ENCODE measurements at regions not wholly inside any gene's neighbourhood (a gene's known extent, or its start where the extent isn't known, plus 50 kb on each side); places are given as distances from the start of the nearest gene placed in this dataset.

- no peak overlapping the region for H3K27ac ChIP-seq
- H3K4me3 ChIP-seq: no peak overlapping the region
- no peak for DNase-seq (ENCODE audit: low read depth, low spot score)
Measured at GRCh38 chr11:15817001-15817400, 539.3 kb downstream of the SOX6 start.

GRCh38 chr11:15818132-15818842, 538.1 kb downstream of the SOX6 start:
- H3K27ac ChIP-seq: no peak overlapping the region
- DNase-seq (ENCODE audit: low read depth, low spot score): no peak
- H3K9ac ChIP-seq (ENCODE audit: insufficient read length): no peak overlapping the region
- peaks cover 6% of the 10 kb centered on the region; the same call in 1 of the 2 replicates for H3K9me3 ChIP-seq (ENCODE audit: low read depth, low read length)
- no peaks in the 10 kb centered on the region for H3K36me3 ChIP-seq (ENCODE audit: insufficient read depth, low read length)
- no peak for TF ChIP-seq FOXP2 (optimal IDR thresholded peaks at IDR 0.05; ENCODE audit: control extremely low read depth, extremely low read length, insufficient read depth)
- TF ChIP-seq POLR2AphosphoS5 (IDR thresholded peaks at IDR 0.05; ENCODE audit: borderline replicate concordance, low read depth, low read length): no peak
- no peak for TF ChIP-seq EZH2 (IDR thresholded peaks at IDR 0.05)
- H3K4me3 ChIP-seq: no peak overlapping the region

More at GRCh38 chr11:15817001-15817400, 539.3 kb downstream of the SOX6 start:
- Histone ChIP-seq H3K9ac (ENCODE audit: insufficient read length) (no peak overlapping the region), H3K36me3 (ENCODE audit: insufficient read depth, low read length) (no peaks in the 10 kb centered on the region), H3K9me3 (ENCODE audit: low read depth, low read length) (peaks cover 6% of the 10 kb centered on the region; the same call in 1 of the 2 replicates)
- TF ChIP-seq FOXP2 (optimal IDR thresholded peaks at IDR 0.05; ENCODE audit: control extremely low read depth, extremely low read length, insufficient read depth): no peak
- TF ChIP-seq POLR2AphosphoS5 (IDR thresholded peaks at IDR 0.05; ENCODE audit: borderline replicate concordance, low read depth, low read length): no peak
- no peak for TF ChIP-seq EZH2 (IDR thresholded peaks at IDR 0.05)

GRCh38 chr11:15819679-15820286, 536.6 kb downstream of the SOX6 start:
- Histone ChIP-seq H3K36me3 (ENCODE audit: insufficient read depth, low read length) (no peaks in the 10 kb centered on the region), H3K9ac (ENCODE audit: insufficient read length) (no peak overlapping the region), H3K4me3 (no peak overlapping the region), H3K9me3 (ENCODE audit: low read depth, low read length) (peaks cover 2% of the 10 kb centered on the region; the same call in 1 of the 2 replicates), H3K27ac (no peak overlapping the region)
- DNase-seq (ENCODE audit: low read depth, low spot score): no peak
- no peak for TF ChIP-seq POLR2AphosphoS5 (IDR thresholded peaks at IDR 0.05; ENCODE audit: borderline replicate concordance, low read depth, low read length)
- no peak for TF ChIP-seq EZH2 (IDR thresholded peaks at IDR 0.05)
- peak; percentile 45 for TF ChIP-seq FOXP2 (optimal IDR thresholded peaks at IDR 0.05; ENCODE audit: control extremely low read depth, extremely low read length, insufficient read depth)

- no peak overlapping the region for H3K9ac ChIP-seq (ENCODE audit: insufficient read length)
- no peak overlapping the region for H3K4me3 ChIP-seq
- H3K36me3 ChIP-seq (ENCODE audit: insufficient read depth, low read length): no peaks in the 10 kb centered on the region
- TF ChIP-seq EZH2 (IDR thresholded peaks at IDR 0.05) (no peak), FOXP2 (optimal IDR thresholded peaks at IDR 0.05; ENCODE audit: control extremely low read depth, extremely low read length, insufficient read depth) (no peak), POLR2AphosphoS5 (IDR thresholded peaks at IDR 0.05; ENCODE audit: borderline replicate concordance, low read depth, low read length) (no peak)
- H3K27ac ChIP-seq: no peak overlapping the region
- no peak for DNase-seq (ENCODE audit: low read depth, low spot score)
- H3K9me3 ChIP-seq (ENCODE audit: low read depth, low read length): no peaks in the 10 kb centered on the region
Measured at GRCh38 chr11:15821451-15821850, 534.9 kb downstream of the SOX6 start.

- H3K9me3 ChIP-seq (ENCODE audit: low read depth, low read length): no peaks in the 10 kb centered on the region
- no peaks in the 10 kb centered on the region for H3K36me3 ChIP-seq (ENCODE audit: insufficient read depth, low read length)
- no peak overlapping the region for H3K9ac ChIP-seq (ENCODE audit: insufficient read length)
- DNase-seq (ENCODE audit: low read depth, low spot score): no peak
- H3K27ac ChIP-seq: no peak overlapping the region
- H3K4me3 ChIP-seq: no peak overlapping the region
- TF ChIP-seq EZH2 (IDR thresholded peaks at IDR 0.05): no peak
- TF ChIP-seq POLR2AphosphoS5 (IDR thresholded peaks at IDR 0.05; ENCODE audit: borderline replicate concordance, low read depth, low read length): no peak
- TF ChIP-seq FOXP2 (optimal IDR thresholded peaks at IDR 0.05; ENCODE audit: control extremely low read depth, extremely low read length, insufficient read depth): no peak
Measured at GRCh38 chr11:15824060-15824459, 532.3 kb downstream of the SOX6 start.

- Histone ChIP-seq H3K9me3 (ENCODE audit: low read depth, low read length) (no peaks in the 10 kb centered on the region), H3K27ac (no peak overlapping the region), H3K4me3 (no peak overlapping the region), H3K36me3 (ENCODE audit: insufficient read depth, low read length) (no peaks in the 10 kb centered on the region), H3K9ac (ENCODE audit: insufficient read length) (no peak overlapping the region)
- no peak for DNase-seq (ENCODE audit: low read depth, low spot score)
- TF ChIP-seq EZH2 (IDR thresholded peaks at IDR 0.05): no peak
- no peak for TF ChIP-seq FOXP2 (optimal IDR thresholded peaks at IDR 0.05; ENCODE audit: control extremely low read depth, extremely low read length, insufficient read depth)
- TF ChIP-seq POLR2AphosphoS5 (IDR thresholded peaks at IDR 0.05; ENCODE audit: borderline replicate concordance, low read depth, low read length): no peak
Measured at GRCh38 chr11:15825976-15826650, 530.2 kb downstream of the SOX6 start.

- DNase-seq (ENCODE audit: low read depth, low spot score): no peak
Measured at GRCh38 chr11:15826826-15827225, 529.5 kb downstream of the SOX6 start.

GRCh38 chr11:15828215-15828853, 528.0 kb downstream of the SOX6 start:
- DNase-seq (ENCODE audit: low read depth, low spot score): no peak
- Histone ChIP-seq H3K4me3 (no peak overlapping the region), H3K36me3 (ENCODE audit: insufficient read depth, low read length) (no peaks in the 10 kb centered on the region), H3K27ac (no peak overlapping the region), H3K9ac (ENCODE audit: insufficient read length) (no peak overlapping the region), H3K9me3 (ENCODE audit: low read depth, low read length) (no peaks in the 10 kb centered on the region)
- TF ChIP-seq POLR2AphosphoS5 (IDR thresholded peaks at IDR 0.05; ENCODE audit: borderline replicate concordance, low read depth, low read length) (no peak), EZH2 (IDR thresholded peaks at IDR 0.05) (no peak), FOXP2 (optimal IDR thresholded peaks at IDR 0.05; ENCODE audit: control extremely low read depth, extremely low read length, insufficient read depth) (no peak)

More at GRCh38 chr11:15826826-15827225, 529.5 kb downstream of the SOX6 start:
- Histone ChIP-seq H3K9ac (ENCODE audit: insufficient read length) (no peak overlapping the region), H3K27ac (no peak overlapping the region), H3K36me3 (ENCODE audit: insufficient read depth, low read length) (no peaks in the 10 kb centered on the region), H3K9me3 (ENCODE audit: low read depth, low read length) (no peaks in the 10 kb centered on the region), H3K4me3 (no peak overlapping the region)
- TF ChIP-seq EZH2 (IDR thresholded peaks at IDR 0.05) (no peak), FOXP2 (optimal IDR thresholded peaks at IDR 0.05; ENCODE audit: control extremely low read depth, extremely low read length, insufficient read depth) (no peak), POLR2AphosphoS5 (IDR thresholded peaks at IDR 0.05; ENCODE audit: borderline replicate concordance, low read depth, low read length) (no peak)

Measured in SK-N-MC (cell line).